ENCODE measurements at regions not wholly inside any gene's neighbourhood (a gene's known extent, or its start where the extent isn't known, plus 50 kb on each side); places are given as distances from the start of the nearest gene placed in this dataset.
"Not testable (repeated sequence)": the region's sequence is repeated elsewhere in the genome, so short reads cannot be mapped to it uniquely, and the experiment has no call there.

DNA sequence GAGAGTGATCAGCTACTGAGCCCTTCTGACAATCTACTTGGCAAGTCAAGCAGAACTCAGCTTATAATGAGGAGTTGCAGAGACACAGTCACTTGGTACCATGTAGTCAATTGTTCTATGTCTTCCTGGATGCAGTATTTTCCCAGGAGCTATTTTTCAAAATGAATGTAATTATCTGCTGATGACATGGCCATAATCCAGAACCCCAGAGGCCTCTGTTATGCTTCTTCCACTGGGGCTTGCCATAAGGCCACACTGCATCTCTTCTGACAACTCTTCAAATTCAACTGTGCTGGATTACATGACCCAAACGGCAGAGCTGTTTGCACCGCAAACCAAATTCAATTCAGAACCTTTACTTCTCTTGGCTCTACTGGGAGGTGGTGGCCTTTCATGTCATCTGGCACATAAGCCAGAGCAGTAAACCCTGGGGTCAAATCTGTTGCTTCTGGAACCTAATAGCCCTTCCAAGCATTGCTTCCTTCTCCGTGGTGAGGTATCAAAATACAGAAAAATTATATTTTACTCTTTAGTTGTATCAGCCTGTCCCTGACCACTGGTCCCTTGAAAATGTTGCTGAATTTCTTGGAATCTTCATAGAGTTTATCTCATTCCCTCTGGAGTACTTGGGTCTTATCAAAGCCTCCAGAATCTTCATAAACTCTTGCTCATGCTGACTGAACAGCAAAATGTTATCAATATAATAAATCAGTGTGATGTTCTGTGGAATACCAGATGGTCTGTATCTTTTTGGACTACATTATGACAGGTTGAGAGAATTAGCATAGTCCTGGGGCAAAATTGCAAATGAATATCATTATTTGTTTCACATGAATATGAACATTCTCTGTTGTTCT, 79.4 kb upstream of the DCN start:
- no peak for DNase-seq

DNA sequence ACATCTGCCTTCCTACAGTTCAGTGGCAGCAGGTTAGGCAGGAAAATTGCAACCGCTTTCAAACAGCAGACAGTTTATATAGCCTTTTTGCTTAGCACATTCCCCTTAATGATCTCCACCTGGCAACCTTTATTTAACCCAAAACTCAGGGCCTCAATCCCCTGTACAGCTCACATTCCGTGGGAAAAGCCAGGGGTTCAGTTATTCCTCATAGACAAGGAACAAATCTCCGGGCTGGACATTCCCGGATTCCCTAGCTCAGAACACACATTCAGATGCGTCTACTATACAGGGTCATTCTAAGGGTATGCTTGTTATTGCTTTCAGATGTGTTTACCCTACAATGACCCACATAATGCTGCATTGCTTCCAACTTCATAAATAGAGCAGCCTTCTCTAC, 73.8 kb upstream of the DCN start:
- no peak for DNase-seq

DNA sequence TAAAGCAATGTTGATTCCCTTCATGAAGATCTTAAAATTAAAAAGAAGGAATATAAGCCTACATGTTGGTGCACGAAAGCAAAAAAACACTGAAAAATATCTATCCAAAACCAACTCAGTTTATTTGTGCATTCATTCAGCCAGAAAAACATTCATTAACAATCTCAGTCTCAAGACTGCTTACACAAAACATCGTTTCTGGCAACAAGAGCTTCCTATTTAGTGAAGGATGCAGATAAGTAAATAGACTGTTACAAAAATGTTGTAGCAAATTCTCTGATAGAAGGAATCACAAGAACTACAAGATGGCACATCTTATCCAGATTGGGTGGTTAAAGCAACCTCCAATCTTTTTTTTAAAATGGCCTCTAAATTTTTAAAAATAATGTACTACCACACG, 69.7 kb upstream of the DCN start:
- DNase-seq = no peak

DNA sequence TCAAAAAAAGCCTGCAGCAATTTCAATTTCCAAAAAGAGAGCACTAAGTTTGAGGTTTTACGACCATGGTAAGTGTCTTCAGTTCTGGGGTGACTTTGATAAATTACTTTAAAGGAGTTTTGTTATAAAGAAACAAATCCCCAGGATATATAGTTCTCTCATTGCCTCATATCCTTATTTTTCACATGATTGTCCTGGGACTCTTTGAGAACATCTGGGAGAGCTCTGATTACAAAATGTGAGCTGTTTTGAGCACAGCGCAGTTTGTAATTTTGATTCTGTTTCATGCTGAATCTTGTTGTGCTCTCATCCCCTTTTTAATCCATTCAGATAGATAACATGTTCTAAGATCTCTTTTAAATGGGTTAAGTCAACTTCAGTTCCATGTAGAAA, 67.7 kb upstream of the DCN start:
- DNase-seq = no peak

DNA sequence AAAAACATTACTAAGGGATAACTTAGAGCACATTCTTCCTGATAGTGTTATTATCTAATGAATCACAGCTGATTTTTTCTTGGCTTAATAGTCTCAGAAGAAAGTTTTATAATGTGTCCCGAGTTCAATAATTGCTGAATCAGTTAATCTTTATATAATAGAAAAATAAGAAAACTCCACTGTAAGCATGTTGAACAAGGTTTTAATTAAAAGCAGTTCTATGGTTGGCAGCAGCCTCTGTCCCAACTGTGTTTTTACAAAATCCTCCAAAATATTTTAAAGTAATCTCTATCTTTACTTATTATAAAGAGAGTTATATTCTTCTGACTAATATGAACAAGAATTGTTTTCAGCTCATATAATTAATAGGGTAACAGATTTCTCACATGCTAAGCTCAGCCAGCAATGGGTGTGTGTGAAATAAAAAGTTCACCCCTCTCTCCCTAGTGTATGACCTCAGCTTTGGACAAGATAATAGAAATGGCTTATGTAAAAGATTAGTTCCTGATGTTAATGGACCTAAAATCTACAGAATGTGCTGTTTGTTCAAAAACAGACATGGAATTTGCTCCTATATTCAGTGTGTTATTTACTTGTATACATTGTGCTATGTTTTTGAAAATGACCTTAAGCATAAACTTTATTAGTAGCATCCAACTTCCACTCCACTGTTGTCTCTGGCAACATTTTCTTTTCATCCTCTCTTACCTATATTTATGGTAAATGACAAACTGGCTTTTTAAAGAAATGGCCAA, 67.1 kb upstream of the DCN start:
- DNase-seq = no peak

DNA sequence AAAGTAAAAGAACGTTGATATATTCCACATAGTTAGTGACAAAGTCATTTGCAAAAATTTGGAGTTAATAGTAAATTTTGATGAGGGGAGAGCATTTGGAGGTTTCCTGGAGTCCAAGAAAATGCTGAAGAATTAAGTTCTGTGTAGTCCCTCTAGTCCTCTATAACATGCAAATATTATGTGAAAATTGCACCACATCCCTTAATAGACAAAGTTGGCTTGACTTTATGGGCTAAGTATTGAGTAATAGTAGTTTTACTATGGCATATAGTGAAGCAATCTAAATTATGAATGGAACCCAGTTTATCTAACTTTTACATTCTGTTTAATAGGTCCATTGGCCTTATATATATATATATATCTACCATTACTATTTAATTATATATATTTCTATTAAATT, 66.4 kb upstream of the DCN start:
- no peak for DNase-seq

DNA sequence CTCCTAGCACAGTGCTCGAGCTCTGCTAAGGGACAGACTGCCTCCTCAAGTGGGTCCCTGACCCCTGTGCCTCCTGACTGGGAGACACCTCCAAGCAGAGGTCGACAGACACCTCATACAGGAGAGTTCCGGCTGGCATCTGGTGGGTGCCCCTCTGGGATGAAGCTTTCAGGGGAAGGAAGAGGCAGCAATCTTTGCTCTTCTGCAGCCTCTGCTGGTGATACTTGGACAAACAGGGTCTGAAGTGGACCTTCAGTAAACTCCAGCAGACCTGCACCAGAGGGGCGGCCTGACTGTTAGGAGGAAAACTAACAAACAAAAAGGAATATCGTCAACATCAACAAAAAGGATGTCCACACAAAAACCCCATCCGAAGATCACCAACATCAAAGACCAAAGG, 60.6 kb upstream of the DCN start:
- DNase-seq = not testable (repeated sequence)

DNA sequence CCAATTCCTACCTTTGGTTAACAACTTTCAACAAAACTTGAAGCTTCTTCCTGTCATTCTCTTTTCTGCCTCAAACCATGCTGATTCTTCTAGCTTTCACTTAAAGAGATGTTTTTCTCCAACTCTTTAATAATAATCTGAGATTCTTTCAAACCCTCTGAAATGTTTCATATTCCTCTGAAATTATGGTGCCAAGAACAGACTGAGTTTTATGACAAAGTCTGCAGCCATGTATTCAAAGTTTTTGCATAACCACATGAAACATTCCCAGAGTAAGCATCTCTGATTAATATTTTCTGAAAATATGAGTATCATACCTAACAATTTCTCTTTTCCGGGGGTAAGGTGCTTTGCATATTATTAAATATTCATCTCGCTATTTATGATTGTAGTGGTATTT, 59.1 kb upstream of the DCN start:
- DNase-seq = no peak

DNA sequence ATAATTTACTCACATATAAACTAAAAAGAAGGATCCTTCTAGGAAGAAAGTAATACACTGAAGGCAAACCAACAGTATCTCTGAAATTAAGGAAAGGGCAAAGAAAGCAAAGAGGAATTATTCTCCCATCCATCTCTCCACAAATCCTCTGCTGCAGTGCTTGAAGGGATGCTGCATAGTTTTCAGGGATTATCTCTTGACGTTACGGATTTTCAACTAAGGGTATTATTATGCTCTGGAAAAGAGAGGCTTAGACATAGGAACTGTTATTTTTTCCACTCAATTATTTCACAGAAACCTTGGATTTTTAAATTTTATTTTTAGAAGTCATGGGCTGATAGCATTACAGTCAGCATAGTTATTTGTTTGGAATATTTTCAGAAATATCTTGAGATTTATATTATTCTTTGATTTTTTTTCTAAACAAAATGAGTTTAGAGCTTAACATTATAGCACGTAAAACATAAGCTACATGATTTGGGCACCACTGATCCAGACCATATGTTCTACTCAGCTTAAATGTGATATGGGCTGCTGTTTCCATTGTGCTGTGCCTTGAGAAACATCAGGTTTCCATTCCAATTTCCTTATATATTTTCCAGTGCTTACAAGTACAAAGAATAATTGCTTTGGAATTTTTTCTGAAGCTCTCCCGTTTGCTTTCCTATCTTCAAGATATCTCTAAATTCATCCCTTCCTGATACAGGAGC, 57.9 kb upstream of the DCN start:
- no peak for DNase-seq

DNA sequence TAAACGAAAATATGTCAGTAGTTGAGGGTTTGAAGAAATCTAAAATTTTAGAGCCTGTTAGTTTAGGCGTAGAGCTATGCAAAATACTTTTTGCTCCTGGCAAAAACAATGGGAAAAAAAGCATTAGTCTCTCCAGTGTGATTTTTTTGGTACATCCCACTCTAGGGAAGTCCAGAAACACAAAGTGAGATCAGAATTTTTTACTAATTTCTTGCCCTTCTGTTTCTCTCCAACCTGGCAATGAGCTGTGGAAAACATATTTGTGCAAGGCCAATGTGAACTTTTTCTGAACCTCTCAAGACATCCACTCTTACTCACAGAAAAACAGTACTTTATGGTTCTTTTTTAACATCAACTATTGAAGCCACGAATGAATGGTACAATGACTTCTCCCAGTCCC, 56.9 kb upstream of the DCN start:
- DNase-seq = no peak

Measured in CD4-positive, alpha-beta T cell treated with Interleukin-4 for 4 hours (primary cell).